ENCODE measurements at regions not wholly inside any gene's neighbourhood (a gene's known extent, or its start where the extent isn't known, plus 50 kb on each side); places are given as distances from the start of the nearest gene placed in this dataset.

GRCh38 chr15:101563176-101563796 is 73.8 kb upstream of the PCSK6 start:
- intact Hi-C loops (cut with DNase I), result no loop called here
- no peaks in the 10 kb centered on the region for H3K4me1 ChIP-seq
- DNase-seq, result no peak
- no peak overlapping the region for H3K27ac ChIP-seq
- ATAC-seq, result no peak
- no peak for TF ChIP-seq CTCF (IDR thresholded peaks at IDR 0.05)
- no peaks in the 10 kb centered on the region for H3K36me3 ChIP-seq
- H3K9me3 ChIP-seq, result no peaks in the 10 kb centered on the region
- H3K27me3 ChIP-seq, result no peaks in the 10 kb centered on the region
- H3K4me3 ChIP-seq, result no peak overlapping the region

- intact Hi-C loops (cut with DNase I), result no loop called here
- DNase-seq, result no peak
- H3K36me3 ChIP-seq, result no peaks in the 10 kb centered on the region
Observed at GRCh38 chr15:101562428-101563059, 73.0 kb upstream of the PCSK6 start.

GRCh38 chr15:101561584-101561906 is 72.0 kb upstream of the PCSK6 start:
- ATAC-seq (no peak), DNase-seq (no peak)
- TF ChIP-seq CTCF (IDR thresholded peaks at IDR 0.05), result no peak
- intact Hi-C loops (cut with DNase I), result no loop called here
- no peak overlapping the region for H3K4me3 ChIP-seq
- H3K36me3 ChIP-seq, result no peaks in the 10 kb centered on the region
- no peaks in the 10 kb centered on the region for H3K4me1 ChIP-seq
- no peak overlapping the region for H3K27ac ChIP-seq
- no peaks in the 10 kb centered on the region for H3K9me3 ChIP-seq
- H3K27me3 ChIP-seq, result no peaks in the 10 kb centered on the region

More at GRCh38 chr15:101562428-101563059, 73.0 kb upstream of the PCSK6 start:
- H3K9me3 ChIP-seq, result no peaks in the 10 kb centered on the region
- no peak for ATAC-seq
- TF ChIP-seq CTCF (IDR thresholded peaks at IDR 0.05), result no peak
- H3K27me3 ChIP-seq, result no peaks in the 10 kb centered on the region
- no peak overlapping the region for H3K27ac ChIP-seq
- no peaks in the 10 kb centered on the region for H3K4me1 ChIP-seq
- no peak overlapping the region for H3K4me3 ChIP-seq

- H3K4me3 ChIP-seq, result no peak overlapping the region
- ATAC-seq (no peak), DNase-seq (no peak)
- intact Hi-C loops (cut with DNase I), result no loop called here
- H3K27me3 ChIP-seq, result no peaks in the 10 kb centered on the region
- no peak for TF ChIP-seq CTCF (IDR thresholded peaks at IDR 0.05)
- H3K27ac ChIP-seq, result no peak overlapping the region
- H3K4me1 ChIP-seq, result no peaks in the 10 kb centered on the region
- no peaks in the 10 kb centered on the region for H3K36me3 ChIP-seq
- no peaks in the 10 kb centered on the region for H3K9me3 ChIP-seq
Observed at GRCh38 chr15:101560722-101561583, 71.4 kb upstream of the PCSK6 start.

GRCh38 chr15:101559952-101560351 is 70.4 kb upstream of the PCSK6 start:
- intact Hi-C loops (cut with DNase I), result no loop called here
- no peaks in the 10 kb centered on the region for H3K4me1 ChIP-seq
- H3K36me3 ChIP-seq, result no peaks in the 10 kb centered on the region
- TF ChIP-seq CTCF (IDR thresholded peaks at IDR 0.05), result no peak
- DNase-seq (no peak), ATAC-seq (no peak)
- no peaks in the 10 kb centered on the region for H3K27me3 ChIP-seq
- H3K4me3 ChIP-seq, result no peak overlapping the region
- no peak overlapping the region for H3K27ac ChIP-seq
- no peaks in the 10 kb centered on the region for H3K9me3 ChIP-seq
